ENCODE measurements at regions not wholly inside any gene's neighbourhood (a gene's known extent, or its start where the extent isn't known, plus 50 kb on each side); places are given as distances from the start of the nearest gene placed in this dataset.

DNA sequence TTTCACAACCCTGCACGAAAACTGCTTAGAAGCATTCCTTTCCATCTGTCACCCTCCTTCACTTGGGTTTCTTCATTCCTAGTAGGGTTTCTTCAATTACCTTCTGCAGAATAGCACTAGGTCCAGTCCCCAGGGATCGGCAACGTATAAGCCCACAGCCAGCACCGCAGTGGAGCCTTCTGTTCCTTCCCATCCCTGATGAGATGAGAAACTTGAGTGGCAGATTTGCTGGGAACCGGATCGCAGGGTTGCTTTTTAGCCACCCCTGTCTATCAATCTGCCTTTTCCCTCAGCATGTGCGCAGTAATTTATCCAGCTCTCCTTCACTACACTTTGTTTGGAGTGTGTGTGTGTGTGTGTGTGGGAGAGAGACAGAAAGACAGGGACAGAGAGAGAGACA is 94.2 kb downstream of the CD8B2 start:
- TF ChIP-seq, protein P1, sequence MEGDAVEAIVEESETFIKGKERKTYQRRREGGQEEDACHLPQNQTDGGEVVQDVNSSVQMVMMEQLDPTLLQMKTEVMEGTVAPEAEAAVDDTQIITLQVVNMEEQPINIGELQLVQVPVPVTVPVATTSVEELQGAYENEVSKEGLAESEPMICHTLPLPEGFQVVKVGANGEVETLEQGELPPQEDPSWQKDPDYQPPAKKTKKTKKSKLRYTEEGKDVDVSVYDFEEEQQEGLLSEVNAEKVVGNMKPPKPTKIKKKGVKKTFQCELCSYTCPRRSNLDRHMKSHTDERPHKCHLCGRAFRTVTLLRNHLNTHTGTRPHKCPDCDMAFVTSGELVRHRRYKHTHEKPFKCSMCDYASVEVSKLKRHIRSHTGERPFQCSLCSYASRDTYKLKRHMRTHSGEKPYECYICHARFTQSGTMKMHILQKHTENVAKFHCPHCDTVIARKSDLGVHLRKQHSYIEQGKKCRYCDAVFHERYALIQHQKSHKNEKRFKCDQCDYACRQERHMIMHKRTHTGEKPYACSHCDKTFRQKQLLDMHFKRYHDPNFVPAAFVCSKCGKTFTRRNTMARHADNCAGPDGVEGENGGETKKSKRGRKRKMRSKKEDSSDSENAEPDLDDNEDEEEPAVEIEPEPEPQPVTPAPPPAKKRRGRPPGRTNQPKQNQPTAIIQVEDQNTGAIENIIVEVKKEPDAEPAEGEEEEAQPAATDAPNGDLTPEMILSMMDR (conservative IDR thresholded peaks at IDR 0.05; ENCODE audit: low read length) = no peak
- no peak for TF ChIP-seq EZH2phosphoT487 (IDR thresholded peaks at IDR 0.05; ENCODE audit: borderline replicate concordance)

Measured in Loucy (cell line).